Stimulated activated effector memory CD8-positive, alpha-beta T cell treated with anti-CD3 and anti-CD28 coated beads, Interleukin-12 subunit alpha, Interleukin-12 subunit beta, amount 100 ng/mL, for 72 hours (primary cell): ENCODE measurements at regions not wholly inside any gene's neighbourhood (a gene's known extent, or its start where the extent isn't known, plus 50 kb on each side); places are given as distances from the start of the nearest gene placed in this dataset.
"Not testable (repeated sequence)": the region's sequence is repeated elsewhere in the genome, so short reads cannot be mapped to it uniquely, and the experiment has no call there.

Experiments used
- ATAC-seq: fragments of 150-1000 bp; cut with Tn5 transposase; 2 replicates; pipeline ENCODE4 v1.10.0; 2021
- DNase-seq, 2 donors: peaks; one replicate each; pipeline ENCODE4 v3.0.0; 2021 to 2022; ENCODE audit warnings: low spot score in 2 of 2
- H3K27ac Mint-ChIP-seq: one replicate; pipeline ENCODE4 v1.8.0; 2022; ENCODE audit warnings: mild to moderate bottlenecking, mixed read lengths
- H3K36me3 Mint-ChIP-seq: one replicate; pipeline ENCODE4 v1.8.0; 2022; ENCODE audit warnings: mild to moderate bottlenecking, mixed read lengths
- H3K4me1 Mint-ChIP-seq: one replicate; pipeline ENCODE4 v1.8.0; 2022; ENCODE audit warnings: mixed read lengths
- H3K4me3 Mint-ChIP-seq: one replicate; pipeline ENCODE4 v1.8.0; 2022; ENCODE audit warnings: mild to moderate bottlenecking, mixed read lengths
- H3K9me3 Mint-ChIP-seq: one replicate; pipeline ENCODE4 v1.8.0; 2022; ENCODE audit warnings: mixed read lengths

DNA sequence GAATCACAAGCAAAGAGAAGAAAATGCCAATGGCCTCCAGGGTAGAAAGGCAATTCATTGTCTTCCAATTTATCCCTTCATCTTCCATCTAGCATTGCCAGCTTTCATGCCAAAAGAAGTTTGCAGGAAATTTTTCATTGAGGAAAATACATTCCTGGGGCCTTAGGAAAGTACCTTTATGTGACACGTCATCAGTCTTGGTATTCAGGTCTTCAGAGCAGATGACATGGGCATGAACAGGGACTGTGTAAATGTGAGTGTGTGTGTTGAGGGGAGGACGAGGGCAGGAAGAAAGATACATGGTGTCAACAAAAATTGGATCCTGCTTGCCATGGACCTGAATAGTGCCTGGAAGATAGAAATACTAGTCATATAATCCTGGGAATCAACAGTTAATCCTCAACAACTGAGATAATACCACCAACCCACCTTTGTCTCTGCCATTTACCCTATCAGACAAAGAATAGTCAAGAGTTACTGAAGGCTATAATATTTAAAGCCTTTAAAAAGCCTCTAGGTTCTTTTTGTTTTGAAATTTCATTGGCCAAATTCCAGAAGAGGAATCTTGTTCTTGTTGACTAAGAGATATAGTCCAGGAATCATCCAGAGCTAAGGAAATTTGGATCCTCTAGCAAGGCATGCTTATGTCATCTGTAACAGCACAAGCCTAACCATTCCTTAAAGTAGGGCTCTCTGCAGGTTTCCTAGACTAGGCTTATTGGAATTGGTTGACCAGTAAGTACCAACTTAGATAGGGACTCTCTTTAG, 405.8 kb upstream of the SASH1 start:
- Mint-ChIP-seq H3K4me3 (no peak overlapping the region), H3K4me1 (no peaks in the 10 kb centered on the region), H3K9me3 (peaks cover 3% of the 10 kb centered on the region), H3K27ac (no peak overlapping the region), H3K36me3 (no peaks in the 10 kb centered on the region)
- ATAC-seq = no peak
- no peak for DNase-seq

DNA sequence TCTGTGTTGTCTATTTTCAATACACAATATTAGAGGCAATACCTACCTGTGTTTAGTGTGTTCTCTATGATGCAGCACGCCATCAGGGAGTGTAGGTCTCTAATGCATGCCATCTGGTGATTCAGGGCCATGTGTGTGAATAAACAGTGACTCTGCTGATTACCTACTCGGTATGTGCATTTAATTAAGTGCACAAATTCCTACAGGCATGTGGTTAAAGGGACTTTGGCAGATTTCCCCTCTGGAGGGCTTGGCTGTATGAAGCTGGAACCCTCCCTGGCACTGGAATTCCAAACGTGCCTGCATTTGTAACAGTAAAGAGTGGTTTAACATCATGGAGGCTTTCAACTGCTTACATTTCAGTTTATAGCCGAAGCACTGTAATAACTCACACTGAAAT, 401.5 kb upstream of the SASH1 start:
- Mint-ChIP-seq H3K36me3 (no peaks in the 10 kb centered on the region), H3K27ac (no peak overlapping the region), H3K4me1 (no peaks in the 10 kb centered on the region), H3K4me3 (no peak overlapping the region), H3K9me3 (peaks cover 12% of the 10 kb centered on the region)
- ATAC-seq (no peak), DNase-seq (no peak)

DNA sequence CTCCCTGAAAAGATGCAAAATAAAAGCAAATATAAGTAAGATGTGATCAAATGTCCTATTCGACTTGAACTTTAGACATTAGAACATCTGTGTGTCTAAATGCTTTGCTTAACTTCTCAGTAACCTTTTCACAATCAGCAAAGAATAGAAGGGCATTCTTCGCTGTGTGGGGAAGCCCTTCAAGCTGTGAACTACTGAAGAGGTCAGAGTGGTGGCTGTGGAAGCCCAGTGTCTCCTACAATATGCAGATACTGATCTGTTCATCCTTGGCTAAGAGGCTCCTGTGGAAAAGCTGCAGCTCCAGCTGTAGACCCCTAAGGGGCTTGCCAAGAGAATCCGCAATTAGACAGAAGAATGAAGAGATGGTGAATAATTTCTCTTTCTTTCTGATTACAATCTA, 400.3 kb upstream of the SASH1 start:
- H3K4me1 Mint-ChIP-seq = no peaks in the 10 kb centered on the region
- no peaks in the 10 kb centered on the region for H3K36me3 Mint-ChIP-seq
- peaks cover 12% of the 10 kb centered on the region for H3K9me3 Mint-ChIP-seq
- no peak overlapping the region for H3K4me3 Mint-ChIP-seq
- ATAC-seq (no peak), DNase-seq (no peak)
- no peak overlapping the region for H3K27ac Mint-ChIP-seq

DNA sequence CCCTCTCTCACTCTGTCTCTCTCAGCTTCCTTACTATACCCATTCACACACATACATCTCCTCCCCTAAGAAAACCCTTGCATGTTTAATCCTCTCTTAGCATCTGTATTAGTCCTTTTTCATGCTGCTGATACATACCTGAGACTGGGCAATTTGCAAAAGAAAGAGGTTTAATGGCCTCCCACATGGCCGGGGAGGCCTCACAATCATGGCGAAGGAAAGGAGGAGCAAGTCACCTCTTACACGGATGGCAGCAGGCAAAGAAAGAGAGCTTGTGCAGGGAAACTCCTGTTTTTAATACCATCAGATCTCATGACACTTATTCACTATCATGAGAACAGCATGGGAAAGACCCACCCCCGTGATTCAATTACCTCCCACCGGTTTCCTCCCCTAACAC, 398.5 kb upstream of the SASH1 start:
- Mint-ChIP-seq H3K36me3 (no peaks in the 10 kb centered on the region), H3K4me3 (no peak overlapping the region), H3K9me3 (peaks cover 12% of the 10 kb centered on the region), H3K4me1 (no peaks in the 10 kb centered on the region), H3K27ac (no peak overlapping the region)
- DNase-seq (no peak), ATAC-seq (no peak)

DNA sequence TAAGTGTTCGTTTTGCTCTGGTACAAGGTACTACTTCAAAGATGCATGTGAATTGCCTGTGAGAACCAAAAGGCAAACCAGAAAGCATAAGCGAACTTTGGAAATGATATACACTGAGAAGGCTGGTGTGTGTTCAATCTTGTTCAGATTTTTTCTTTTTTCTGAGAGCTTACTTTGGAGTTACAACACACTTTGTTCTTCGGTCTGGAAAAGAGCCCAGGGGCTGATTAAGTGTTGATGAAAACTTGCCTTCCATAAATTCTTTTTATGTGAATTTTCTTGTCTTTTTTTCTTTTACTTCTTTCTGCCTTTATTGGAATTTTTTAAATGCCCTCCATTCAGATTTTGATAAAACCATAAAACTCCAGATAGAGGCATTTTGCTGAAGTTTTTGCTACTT, 395.1 kb upstream of the SASH1 start:
- DNase-seq (no peak), ATAC-seq (no peak)
- Mint-ChIP-seq H3K27ac (no peak overlapping the region), H3K4me1 (no peaks in the 10 kb centered on the region), H3K9me3 (peaks cover 12% of the 10 kb centered on the region), H3K36me3 (no peaks in the 10 kb centered on the region), H3K4me3 (no peak overlapping the region)

DNA sequence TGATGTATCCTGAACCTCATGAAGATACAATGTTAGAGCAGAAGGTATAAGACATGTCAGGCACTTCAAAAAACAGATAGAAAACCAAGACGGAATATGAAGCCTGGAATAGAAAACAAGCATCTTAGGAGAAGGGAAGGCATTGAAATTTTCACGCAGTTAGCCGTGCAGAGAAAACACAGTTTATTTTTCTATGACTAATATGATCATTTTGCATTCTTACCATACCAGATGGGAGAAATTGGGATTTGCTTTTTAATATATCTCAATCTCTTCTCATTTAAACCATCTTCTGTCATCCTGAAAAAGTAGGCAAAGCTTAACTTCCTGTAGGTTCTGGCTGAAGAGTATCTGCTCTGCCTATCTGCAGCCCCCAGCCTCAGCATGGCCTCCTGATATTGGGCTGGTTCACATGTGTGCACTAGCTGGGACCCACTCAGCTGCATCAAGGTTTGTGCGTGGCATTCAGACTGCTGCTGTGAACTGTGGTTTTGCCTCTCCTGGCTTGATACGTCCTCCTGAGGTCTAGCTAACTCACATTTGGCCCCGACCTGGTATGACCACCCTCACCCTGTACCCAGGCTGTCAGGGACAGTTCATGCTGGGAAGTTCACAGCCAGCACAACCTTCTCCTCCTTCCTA, 392.5 kb upstream of the SASH1 start:
- Mint-ChIP-seq H3K9me3 (peaks cover 4% of the 10 kb centered on the region), H3K4me3 (no peak overlapping the region), H3K36me3 (no peaks in the 10 kb centered on the region), H3K4me1 (no peaks in the 10 kb centered on the region), H3K27ac (no peak overlapping the region)
- DNase-seq = no peak
- ATAC-seq = peak; percentile 16

DNA sequence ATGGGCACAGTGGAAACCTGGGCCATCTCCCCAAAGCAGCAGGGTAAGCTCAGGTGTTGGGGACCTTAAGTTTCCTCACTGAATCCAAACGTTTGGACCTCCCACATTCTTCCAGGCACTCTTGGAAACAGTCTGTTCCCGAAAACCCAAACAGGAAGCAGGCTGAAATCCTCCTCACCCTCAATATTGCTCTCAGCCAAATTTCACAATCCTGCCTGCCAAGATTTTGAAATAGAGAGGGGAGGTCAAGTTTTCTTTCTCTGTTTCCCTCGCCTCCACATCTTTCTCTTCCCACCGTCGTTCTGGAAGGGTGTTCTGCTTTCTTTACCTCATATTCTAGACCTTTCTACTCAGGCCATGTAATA, 392.0 kb upstream of the SASH1 start:
- no peak for DNase-seq
- H3K4me3 Mint-ChIP-seq = no peak overlapping the region
- H3K27ac Mint-ChIP-seq = no peak overlapping the region
- H3K9me3 Mint-ChIP-seq = no peaks in the 10 kb centered on the region
- no peaks in the 10 kb centered on the region for H3K4me1 Mint-ChIP-seq
- no peak for ATAC-seq
- H3K36me3 Mint-ChIP-seq = no peaks in the 10 kb centered on the region

DNA sequence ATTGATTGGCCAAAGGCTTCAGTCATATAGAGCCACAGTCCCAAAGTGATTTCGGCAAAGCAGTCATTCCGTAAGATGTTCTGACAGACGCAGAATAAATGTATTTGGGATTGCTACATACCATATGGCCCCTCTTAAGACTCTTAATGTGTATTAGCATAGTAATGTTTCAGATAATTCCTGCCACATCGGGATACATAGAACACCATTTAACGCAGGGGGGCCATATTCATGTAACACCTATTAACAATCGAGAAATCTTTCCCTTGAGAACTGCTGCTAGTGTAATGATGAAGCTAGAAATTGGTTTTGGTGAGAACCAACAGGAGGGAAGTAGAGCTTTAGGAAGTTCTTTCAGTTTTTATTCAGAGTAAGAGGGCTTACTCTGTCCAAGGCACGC, 390.9 kb upstream of the SASH1 start:
- ATAC-seq = no peak
- no peak overlapping the region for H3K4me3 Mint-ChIP-seq
- DNase-seq = no peak
- no peaks in the 10 kb centered on the region for H3K36me3 Mint-ChIP-seq
- H3K9me3 Mint-ChIP-seq = no peaks in the 10 kb centered on the region
- no peaks in the 10 kb centered on the region for H3K4me1 Mint-ChIP-seq
- no peak overlapping the region for H3K27ac Mint-ChIP-seq

DNA sequence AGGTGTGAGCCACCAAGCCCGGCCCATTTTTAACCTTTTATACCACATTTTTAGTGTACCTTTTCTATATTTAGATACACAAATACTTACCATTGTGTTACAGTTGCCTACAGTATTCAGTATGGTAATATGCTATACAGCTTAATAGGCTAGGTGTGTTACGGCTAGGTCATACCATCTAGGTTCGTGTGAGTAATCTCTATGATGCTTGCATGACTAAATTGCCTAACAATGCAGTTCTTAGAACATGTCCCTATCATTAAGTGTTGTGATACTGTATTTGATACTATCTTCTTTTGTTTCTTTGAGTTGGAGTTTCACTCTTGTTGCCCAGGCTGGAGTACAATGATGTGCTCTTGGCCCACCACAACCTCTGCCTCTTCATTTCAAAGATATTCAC, 387.7 kb upstream of the SASH1 start:
- Mint-ChIP-seq H3K4me3 (no peak overlapping the region), H3K27ac (no peak overlapping the region), H3K4me1 (no peaks in the 10 kb centered on the region), H3K36me3 (no peaks in the 10 kb centered on the region), H3K9me3 (no peaks in the 10 kb centered on the region)
- ATAC-seq = no peak
- DNase-seq = no peak

DNA sequence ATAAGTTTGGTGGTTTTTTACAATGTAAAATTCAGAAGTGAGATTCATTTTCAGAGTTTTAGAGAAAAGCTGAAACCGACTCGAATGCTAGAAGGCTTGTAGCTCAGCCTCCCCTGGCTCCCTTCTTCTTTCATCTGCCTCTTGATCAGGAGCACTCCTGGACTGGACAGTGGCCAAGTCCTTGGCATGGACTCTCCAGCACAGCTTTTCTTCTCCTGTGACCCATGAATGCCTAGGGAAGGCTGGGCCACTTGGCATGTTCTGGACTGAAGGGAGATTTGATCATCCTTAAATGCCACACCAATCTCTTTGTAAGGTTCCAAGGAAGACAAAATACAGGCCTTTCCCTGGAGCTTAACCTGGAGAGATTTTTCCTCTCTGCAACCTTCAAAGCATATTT, 384.0 kb upstream of the SASH1 start:
- Mint-ChIP-seq H3K36me3 (no peaks in the 10 kb centered on the region), H3K4me3 (no peak overlapping the region), H3K9me3 (no peaks in the 10 kb centered on the region), H3K4me1 (no peaks in the 10 kb centered on the region), H3K27ac (no peak overlapping the region)
- ATAC-seq (no peak), DNase-seq (no peak)

DNA sequence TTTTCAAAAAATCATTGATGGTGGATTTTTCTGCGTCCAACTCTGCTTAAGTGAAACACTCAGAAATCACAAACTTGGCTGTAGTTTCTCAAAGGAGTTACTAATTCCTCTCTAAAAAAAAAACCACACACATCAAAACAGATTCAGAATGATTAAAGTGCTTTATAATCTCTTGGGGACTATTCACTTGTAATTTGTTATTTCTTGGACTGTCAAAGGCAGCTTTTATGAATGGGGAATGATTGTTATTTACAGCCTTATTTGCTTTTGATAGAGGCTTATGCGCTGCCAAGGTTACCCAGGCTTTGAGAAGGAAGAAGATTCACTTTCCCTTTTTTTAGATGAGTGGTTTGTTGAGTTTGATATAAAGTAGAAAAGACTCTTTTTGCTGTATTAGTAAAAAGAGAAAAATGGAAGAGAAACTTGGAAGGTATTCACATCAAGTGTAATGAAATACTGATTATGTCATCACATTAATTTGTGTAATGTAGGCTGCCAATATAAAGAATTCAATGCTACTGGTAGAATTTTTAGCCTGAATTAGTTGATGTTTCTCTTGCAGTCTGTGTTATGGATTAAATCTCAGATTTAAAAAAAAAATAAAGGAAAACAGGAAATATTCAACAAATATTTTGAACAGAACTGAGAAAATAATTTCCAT, 381.0 kb upstream of the SASH1 start:
- Mint-ChIP-seq H3K36me3 (no peaks in the 10 kb centered on the region), H3K4me3 (no peak overlapping the region), H3K4me1 (no peaks in the 10 kb centered on the region), H3K9me3 (no peaks in the 10 kb centered on the region), H3K27ac (no peak overlapping the region)
- ATAC-seq (no peak), DNase-seq (no peak)

DNA sequence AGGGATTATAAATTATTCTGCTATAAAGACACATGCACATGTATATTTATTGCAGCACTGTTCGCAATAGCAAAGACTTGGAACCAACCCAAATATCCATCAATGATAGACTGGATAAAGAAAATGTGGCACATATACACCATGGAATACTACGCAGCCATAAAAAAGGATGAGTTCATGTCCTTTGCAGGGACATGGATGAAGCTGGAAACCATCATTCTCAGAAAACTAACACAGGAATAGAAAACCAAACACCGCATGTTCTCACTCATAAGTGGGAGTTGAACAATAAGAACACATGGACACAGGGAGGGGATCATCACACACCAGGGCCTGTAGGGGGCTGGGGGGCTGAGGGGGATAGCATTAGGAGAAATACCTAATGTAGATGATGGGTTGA, 377.2 kb upstream of the SASH1 start:
- H3K4me1 Mint-ChIP-seq, ATAC-seq, H3K27ac Mint-ChIP-seq, H3K9me3 Mint-ChIP-seq, DNase-seq, H3K4me3 Mint-ChIP-seq, H3K36me3 Mint-ChIP-seq: not testable (repeated sequence)

DNA sequence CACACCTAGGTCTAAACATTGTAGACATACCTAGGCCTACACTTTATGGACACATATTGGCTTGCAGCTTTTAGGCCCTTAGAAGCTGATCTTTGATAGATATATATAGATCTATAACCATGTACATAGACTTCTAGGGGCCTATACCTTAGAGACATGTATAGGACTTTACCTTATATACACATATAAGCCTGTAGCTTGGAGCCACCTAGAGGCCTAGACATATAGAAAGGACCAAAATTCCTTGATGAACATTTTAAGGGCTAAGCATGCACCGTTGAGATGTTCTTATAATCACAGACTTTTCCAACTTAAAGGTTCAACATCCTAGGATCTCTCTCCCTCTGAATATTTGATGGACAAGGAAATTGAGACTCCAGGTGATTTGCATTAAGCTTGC, 371.7 kb upstream of the SASH1 start:
- no peak overlapping the region for H3K4me3 Mint-ChIP-seq
- no peaks in the 10 kb centered on the region for H3K36me3 Mint-ChIP-seq
- ATAC-seq (no peak), DNase-seq (no peak)
- no peak overlapping the region for H3K27ac Mint-ChIP-seq
- H3K4me1 Mint-ChIP-seq = no peaks in the 10 kb centered on the region
- H3K9me3 Mint-ChIP-seq = no peaks in the 10 kb centered on the region

DNA sequence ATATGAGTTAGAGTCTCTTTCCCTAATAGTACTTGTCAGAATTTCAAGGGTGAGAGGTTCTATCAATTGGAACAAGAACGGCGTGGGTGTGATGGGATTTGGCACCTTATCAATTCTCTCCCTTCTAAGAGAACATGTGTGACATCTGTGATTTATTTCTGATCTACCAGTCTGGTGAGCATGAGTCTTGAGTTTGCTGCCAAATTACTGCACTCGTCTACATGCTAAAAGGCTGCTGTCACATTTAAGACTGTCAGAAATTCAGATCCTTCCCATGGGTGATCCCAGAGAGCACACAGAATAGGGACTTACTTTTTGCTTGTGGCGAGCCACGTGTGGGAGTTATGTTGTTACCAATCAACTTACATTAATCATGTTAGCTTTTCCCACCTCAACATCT, 370.2 kb upstream of the SASH1 start:
- H3K4me3 Mint-ChIP-seq = no peak overlapping the region
- no peak overlapping the region for H3K27ac Mint-ChIP-seq
- H3K36me3 Mint-ChIP-seq = no peaks in the 10 kb centered on the region
- ATAC-seq (no peak), DNase-seq (no peak)
- no peaks in the 10 kb centered on the region for H3K9me3 Mint-ChIP-seq
- H3K4me1 Mint-ChIP-seq = no peaks in the 10 kb centered on the region

DNA sequence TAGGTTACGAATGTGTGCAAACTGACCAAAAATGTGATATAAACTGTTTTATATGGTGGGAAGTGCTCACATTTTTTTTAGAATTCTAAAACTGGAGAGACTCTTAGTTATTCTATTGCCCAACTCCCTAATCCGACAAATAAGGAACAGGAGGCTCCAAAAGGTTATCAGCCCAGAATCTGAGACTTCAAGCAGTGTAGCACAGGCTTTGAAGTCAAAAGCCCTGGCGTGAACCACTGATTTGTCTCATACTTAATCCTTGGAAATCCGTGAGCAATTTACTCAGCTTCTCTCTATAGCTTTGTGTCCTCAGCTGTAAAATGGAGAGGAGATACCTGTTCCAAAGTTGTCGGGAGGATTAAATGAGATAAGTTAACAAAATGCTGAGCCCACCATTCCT, 368.8 kb upstream of the SASH1 start:
- Mint-ChIP-seq H3K4me3 (no peak overlapping the region), H3K36me3 (no peaks in the 10 kb centered on the region), H3K9me3 (no peaks in the 10 kb centered on the region), H3K4me1 (no peaks in the 10 kb centered on the region), H3K27ac (no peak overlapping the region)
- no peak for DNase-seq
- no peak for ATAC-seq

DNA sequence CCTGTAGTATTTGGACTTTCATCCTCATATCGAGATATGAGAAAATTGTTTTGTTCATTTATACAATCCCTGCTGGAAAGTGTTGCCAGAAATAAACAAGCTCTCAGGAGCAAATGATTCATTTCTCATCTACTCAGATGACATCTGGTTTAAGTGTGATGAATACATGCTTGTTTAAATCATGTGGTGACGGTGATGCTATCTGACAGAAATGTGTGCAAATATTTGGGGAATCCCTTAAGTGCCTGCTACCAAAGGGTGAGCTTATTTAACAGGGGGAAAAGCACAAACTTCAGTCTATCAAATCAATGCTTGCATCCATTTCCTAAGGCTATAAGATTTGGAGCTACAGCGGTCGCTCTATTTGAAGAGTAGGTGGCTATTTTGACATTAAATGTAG, 368.3 kb upstream of the SASH1 start:
- Mint-ChIP-seq H3K4me1 (no peaks in the 10 kb centered on the region), H3K36me3 (no peaks in the 10 kb centered on the region), H3K27ac (no peak overlapping the region), H3K4me3 (no peak overlapping the region), H3K9me3 (no peaks in the 10 kb centered on the region)
- no peak for DNase-seq
- no peak for ATAC-seq
